ENCODE measurements at regions not wholly inside any gene's neighbourhood (a gene's known extent, or its start where the extent isn't known, plus 50 kb on each side); places are given as distances from the start of the nearest gene placed in this dataset.

GRCh38 chr15:93720607-93721006 lies 510.8 kb upstream of the MCTP2 start:
- peaks cover 19% of the 10 kb centered on the region for H3K9me3 Mint-ChIP-seq
- H3K36me3 Mint-ChIP-seq, result no peaks in the 10 kb centered on the region
- no peak for DNase-seq (ENCODE audit: extremely low spot score, unreplicated experiment)
- H3K27ac Mint-ChIP-seq, result no peak overlapping the region
- H3K27me3 Mint-ChIP-seq, result no peaks in the 10 kb centered on the region
- H3K4me3 Mint-ChIP-seq, result no peak overlapping the region
- H3K4me1 Mint-ChIP-seq (ENCODE audit: unreplicated experiment), result no peaks in the 10 kb centered on the region
- no peak for TF ChIP-seq CTCF (conservative IDR thresholded peaks at IDR 0.05)

- H3K4me3 Mint-ChIP-seq, result no peak overlapping the region
- DNase-seq (ENCODE audit: extremely low spot score, unreplicated experiment), result no peak
- no peak for TF ChIP-seq CTCF (conservative IDR thresholded peaks at IDR 0.05)
- no peak overlapping the region for H3K27ac Mint-ChIP-seq
- no peaks in the 10 kb centered on the region for H3K27me3 Mint-ChIP-seq
- peaks cover 19% of the 10 kb centered on the region for H3K9me3 Mint-ChIP-seq
- H3K4me1 Mint-ChIP-seq (ENCODE audit: unreplicated experiment), result no peaks in the 10 kb centered on the region
- no peaks in the 10 kb centered on the region for H3K36me3 Mint-ChIP-seq
These were observed 511.4 kb upstream of the MCTP2 start for GRCh38 chr15:93719921-93720351.

GRCh38 chr15:93716615-93717231 lies 514.6 kb upstream of the MCTP2 start:
- TF ChIP-seq CTCF (conservative IDR thresholded peaks at IDR 0.05), result no peak
- Mint-ChIP-seq H3K9me3 (peaks cover 19% of the 10 kb centered on the region), H3K4me1 (ENCODE audit: unreplicated experiment) (no peaks in the 10 kb centered on the region), H3K27ac (no peak overlapping the region), H3K27me3 (no peaks in the 10 kb centered on the region), H3K36me3 (no peaks in the 10 kb centered on the region), H3K4me3 (no peak overlapping the region)
- DNase-seq (ENCODE audit: extremely low spot score, unreplicated experiment), result no peak

GRCh38 chr15:93709708-93710107 lies 521.7 kb upstream of the MCTP2 start:
- H3K27ac Mint-ChIP-seq, result no peak overlapping the region
- no peaks in the 10 kb centered on the region for H3K36me3 Mint-ChIP-seq
- H3K4me1 Mint-ChIP-seq (ENCODE audit: unreplicated experiment), result peaks cover 24% of the 10 kb centered on the region
- no peak for TF ChIP-seq CTCF (conservative IDR thresholded peaks at IDR 0.05)
- no peaks in the 10 kb centered on the region for H3K9me3 Mint-ChIP-seq
- H3K27me3 Mint-ChIP-seq, result no peaks in the 10 kb centered on the region
- no peak overlapping the region for H3K4me3 Mint-ChIP-seq
- DNase-seq (ENCODE audit: extremely low spot score, unreplicated experiment), result no peak

- Mint-ChIP-seq H3K36me3 (no peaks in the 10 kb centered on the region), H3K4me3 (no peak overlapping the region), H3K9me3 (no peaks in the 10 kb centered on the region), H3K27ac (no peak overlapping the region), H3K27me3 (no peaks in the 10 kb centered on the region), H3K4me1 (ENCODE audit: unreplicated experiment) (peaks cover 24% of the 10 kb centered on the region)
- no peak for DNase-seq (ENCODE audit: extremely low spot score, unreplicated experiment)
- TF ChIP-seq CTCF (conservative IDR thresholded peaks at IDR 0.05), result no peak
These were observed 522.5 kb upstream of the MCTP2 start for GRCh38 chr15:93708724-93709445.
